OCI-LY1 (cell line): ENCODE measurements at regions not wholly inside any gene's neighbourhood (a gene's known extent, or its start where the extent isn't known, plus 50 kb on each side); places are given as distances from the start of the nearest gene placed in this dataset.

Experiments
- EZH2 ChIP-seq: fragments of 200-600 bp; sonication (generic), shearing (Covaris generic); IDR thresholded peaks from 2 replicates; pipeline ENCODE4 v1.8.0; 2017; ENCODE audit warnings: borderline replicate concordance, mixed run types, mild to moderate bottlenecking, antibody characterized with exemption, low read length, moderate library complexity, mixed read lengths
- TF ChIP-seq, protein P1 (sequence below): fragments of 200-600 bp; sonication (generic), shearing (Covaris generic); IDR thresholded peaks from 2 replicates; pipeline ENCODE4 v1.5.1; 2017; ENCODE audit warnings: mild to moderate bottlenecking, antibody characterized with exemption, low read length, moderate library complexity, mixed read lengths

DNA sequence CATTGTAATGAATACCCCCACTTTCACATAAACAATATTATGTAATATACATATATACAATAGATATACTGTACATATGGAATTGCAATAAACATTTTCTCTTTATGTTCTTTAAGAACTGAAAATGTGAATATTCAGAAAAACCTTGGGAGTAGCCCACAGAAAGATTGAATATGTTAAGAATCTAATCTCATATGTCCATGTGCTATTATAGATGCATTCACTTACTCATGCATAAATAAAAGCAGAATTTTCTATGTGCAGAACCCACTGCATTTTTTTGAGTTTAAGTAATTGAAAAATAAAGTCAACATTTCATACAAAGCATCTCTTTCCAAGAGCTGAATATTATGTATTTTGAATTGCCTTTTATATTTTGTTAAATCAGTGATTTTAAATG lies 902.3 kb downstream of the PCDH19 start:
- TF ChIP-seq, protein P1, sequence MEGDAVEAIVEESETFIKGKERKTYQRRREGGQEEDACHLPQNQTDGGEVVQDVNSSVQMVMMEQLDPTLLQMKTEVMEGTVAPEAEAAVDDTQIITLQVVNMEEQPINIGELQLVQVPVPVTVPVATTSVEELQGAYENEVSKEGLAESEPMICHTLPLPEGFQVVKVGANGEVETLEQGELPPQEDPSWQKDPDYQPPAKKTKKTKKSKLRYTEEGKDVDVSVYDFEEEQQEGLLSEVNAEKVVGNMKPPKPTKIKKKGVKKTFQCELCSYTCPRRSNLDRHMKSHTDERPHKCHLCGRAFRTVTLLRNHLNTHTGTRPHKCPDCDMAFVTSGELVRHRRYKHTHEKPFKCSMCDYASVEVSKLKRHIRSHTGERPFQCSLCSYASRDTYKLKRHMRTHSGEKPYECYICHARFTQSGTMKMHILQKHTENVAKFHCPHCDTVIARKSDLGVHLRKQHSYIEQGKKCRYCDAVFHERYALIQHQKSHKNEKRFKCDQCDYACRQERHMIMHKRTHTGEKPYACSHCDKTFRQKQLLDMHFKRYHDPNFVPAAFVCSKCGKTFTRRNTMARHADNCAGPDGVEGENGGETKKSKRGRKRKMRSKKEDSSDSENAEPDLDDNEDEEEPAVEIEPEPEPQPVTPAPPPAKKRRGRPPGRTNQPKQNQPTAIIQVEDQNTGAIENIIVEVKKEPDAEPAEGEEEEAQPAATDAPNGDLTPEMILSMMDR, result no peak
- no peak for TF ChIP-seq EZH2
